Transverse colon (tissue), 4 donors: ENCODE measurements at regions not wholly inside any gene's neighbourhood (a gene's known extent, or its start where the extent isn't known, plus 50 kb on each side); places are given as distances from the start of the nearest gene placed in this dataset.

Experiments used
- DNase-seq: peaks from one replicate; pipeline ENCODE4 v3.0.0-alpha.2; 2019
- H3K27ac ChIP-seq, 4 donors: fragments of 200-600 bp; sonication (generic); 2 replicates each; pipeline ENCODE4 v1.5.1; 2016 to 2018; ENCODE audit warnings: inconsistent platforms in 4 of 4
- H3K27me3 ChIP-seq: fragments of 200-600 bp; sonication (generic); 2 replicates; pipeline ENCODE4 v1.5.1; 2017; ENCODE audit warnings: inconsistent platforms
- H3K36me3 ChIP-seq, 4 donors: fragments of 200-600 bp; sonication (generic); 2 replicates each; pipeline ENCODE4 v1.5.1; 2017 to 2019; ENCODE audit warnings: inconsistent platforms in 4 of 4
- H3K4me1 ChIP-seq, 4 donors: fragments of 200-600 bp; sonication (generic); 2 replicates each; pipeline ENCODE4 v1.5.1; 2017 to 2020; ENCODE audit warnings: inconsistent platforms in 4 of 4
- H3K4me3 ChIP-seq, 4 donors: fragments of 200-600 bp; sonication (generic); 1 replicate in 1 of 4; 2 replicates in 3 of 4; pipeline versions ENCODE4 v1.5.1 to v1.6.1; 2017 to 2019; ENCODE audit warnings: inconsistent platforms in 4 of 4
- H3K9me3 ChIP-seq, 2 donors: fragments of 200-600 bp; sonication (generic); 2 replicates each; pipeline ENCODE4 v1.5.1; 2017 to 2019; ENCODE audit warnings: inconsistent platforms in 2 of 2
- EP300 ChIP-seq: sonication (generic); formaldehyde crosslinking; IDR thresholded peaks from one replicate; pipeline ENCODE4 v1.6.1; 2017; ENCODE audit warnings: antibody characterized with exemption, low read depth
- POLR2A ChIP-seq: fragments of 450-650 bp; IDR thresholded peaks from one replicate; pipeline ENCODE4 v1.6.1; 2016; ENCODE audit warnings: antibody characterized with exemption, mild to moderate bottlenecking, moderate library complexity
- POLR2AphosphoS5 ChIP-seq, 3 donors: sonication (generic); formaldehyde crosslinking; IDR thresholded peaks; one replicate each; pipeline ENCODE4 v1.6.1; 2016; ENCODE audit warnings: antibody characterized with exemption in 3 of 3
- WGBS, 2 donors: methylation state at CpG; one replicate each; pipeline ENCODE4 v1.1.5; 2018; ENCODE audit warnings: low coverage in 1 of 2; 5-methylcytosine and 5-hydroxymethylcytosine counted together
- in situ Hi-C, 4 donors: fragments of 200-750 bp; cut with MboI; loops; one replicate each; pipeline versions ENCODE4 v1.15.0 to v1.15.1; 2017; ENCODE audit warnings: low sequenced_read_pairs in 3 of 4, low pct_ligation_motif_present in 1 of 4, low pct_unique_long_range_greater_than_20kb in 1 of 4
- intact Hi-C: fragments of 100-400 bp; cut with DNase I; formaldehyde crosslinking; loops from one replicate; pipeline ENCODE4 v1.15.1; 2023; ENCODE audit warnings: low total_unique reads
- TF ChIP-seq, protein P1 (sequence below), 5 experiments: fragments of 200-600 bp in 3 of 5; fragments of 450-650 bp in 2 of 5; sonication (generic) in 3 of 5; IDR thresholded peaks; 1 replicate in 2 of 5; 2 replicates in 3 of 5; pipeline ENCODE4 v1.5.1; 2016 to 2017; ENCODE audit warnings: antibody characterized with exemption in 5 of 5, inconsistent platforms in 3 of 5, mild to moderate bottlenecking in 2 of 5, moderate library complexity in 1 of 5

DNA sequence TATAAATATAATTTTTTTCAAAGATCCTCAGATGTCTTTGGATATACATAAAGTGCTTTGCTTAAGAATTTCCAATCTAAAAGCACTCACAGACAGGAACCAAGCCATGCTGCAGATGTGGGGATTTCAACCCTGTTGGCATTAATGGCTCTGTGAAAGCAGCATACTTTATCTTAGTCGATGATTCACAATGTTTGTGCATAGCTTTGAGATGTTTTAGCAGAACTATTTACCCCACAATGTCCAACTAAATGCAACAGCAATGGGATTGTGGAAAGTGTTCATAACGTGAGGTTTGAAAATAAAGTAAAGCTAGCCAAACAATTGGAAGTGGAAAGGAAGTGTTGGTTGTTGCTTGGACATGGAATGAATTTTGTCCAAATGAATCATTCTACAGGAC, 371.4 kb downstream of the SOX2 start:
- Histone ChIP-seq H3K9me3 (no peaks in the 10 kb centered on the region), H3K36me3 (no peaks in the 10 kb centered on the region), H3K27me3 (no peaks in the 10 kb centered on the region), H3K4me3 (no peak overlapping the region), H3K4me1 (no peaks in the 10 kb centered on the region), H3K27ac (no peak overlapping the region)
- WGBS, 2 donors, result 37 to 53% methylated on average over 2 of the region's 2 CpGs
- no peak for DNase-seq
- intact Hi-C loops (no loop called here), in situ Hi-C loops (no loop called here)
- TF ChIP-seq POLR2A (no peak), EP300 (no peak), POLR2AphosphoS5 (IDR thresholded peaks at IDR 0.05) (no peak)
- TF ChIP-seq, protein P1, sequence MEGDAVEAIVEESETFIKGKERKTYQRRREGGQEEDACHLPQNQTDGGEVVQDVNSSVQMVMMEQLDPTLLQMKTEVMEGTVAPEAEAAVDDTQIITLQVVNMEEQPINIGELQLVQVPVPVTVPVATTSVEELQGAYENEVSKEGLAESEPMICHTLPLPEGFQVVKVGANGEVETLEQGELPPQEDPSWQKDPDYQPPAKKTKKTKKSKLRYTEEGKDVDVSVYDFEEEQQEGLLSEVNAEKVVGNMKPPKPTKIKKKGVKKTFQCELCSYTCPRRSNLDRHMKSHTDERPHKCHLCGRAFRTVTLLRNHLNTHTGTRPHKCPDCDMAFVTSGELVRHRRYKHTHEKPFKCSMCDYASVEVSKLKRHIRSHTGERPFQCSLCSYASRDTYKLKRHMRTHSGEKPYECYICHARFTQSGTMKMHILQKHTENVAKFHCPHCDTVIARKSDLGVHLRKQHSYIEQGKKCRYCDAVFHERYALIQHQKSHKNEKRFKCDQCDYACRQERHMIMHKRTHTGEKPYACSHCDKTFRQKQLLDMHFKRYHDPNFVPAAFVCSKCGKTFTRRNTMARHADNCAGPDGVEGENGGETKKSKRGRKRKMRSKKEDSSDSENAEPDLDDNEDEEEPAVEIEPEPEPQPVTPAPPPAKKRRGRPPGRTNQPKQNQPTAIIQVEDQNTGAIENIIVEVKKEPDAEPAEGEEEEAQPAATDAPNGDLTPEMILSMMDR (IDR thresholded peaks at IDR 0.05), result no peak

DNA sequence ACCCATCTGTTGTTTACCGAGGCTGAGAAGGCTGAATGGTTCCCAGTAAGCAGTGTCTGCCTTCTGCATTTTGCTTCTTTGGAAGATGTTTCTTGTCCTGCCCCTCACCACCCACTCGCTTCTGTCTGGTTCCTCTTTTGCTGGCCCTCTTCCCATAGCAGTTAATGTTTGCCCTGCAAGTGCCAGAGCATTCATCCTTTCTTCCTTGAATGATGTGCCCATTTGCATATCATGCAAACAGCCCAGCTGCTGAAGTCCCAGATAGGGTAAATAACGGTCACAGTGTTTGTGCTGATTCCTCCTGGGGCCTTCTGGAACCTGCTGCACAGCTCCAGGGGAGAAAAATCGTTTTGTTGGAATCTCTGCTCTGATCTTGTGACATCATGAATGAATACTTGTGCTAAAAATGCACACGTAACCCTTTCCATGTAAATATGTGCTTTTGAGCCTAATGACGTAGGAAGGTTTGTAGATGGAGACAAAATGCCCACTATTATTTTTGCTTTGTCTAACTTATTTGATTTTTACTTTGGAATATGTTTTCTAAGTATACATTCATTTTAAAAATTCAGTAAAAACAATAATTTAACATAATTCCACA, 381.0 kb downstream of the SOX2 start:
- Histone ChIP-seq H3K36me3 (no peaks in the 10 kb centered on the region), H3K4me1 (no peaks in the 10 kb centered on the region), H3K27me3 (no peaks in the 10 kb centered on the region), H3K4me3 (no peak overlapping the region), H3K27ac (no peak overlapping the region), H3K9me3 (no peaks in the 10 kb centered on the region)
- in situ Hi-C loops (no loop called here), intact Hi-C loops (no loop called here)
- TF ChIP-seq POLR2AphosphoS5 (IDR thresholded peaks at IDR 0.05) (no peak), EP300 (no peak), POLR2A (no peak)
- TF ChIP-seq, protein P1 (IDR thresholded peaks at IDR 0.05), result no peak
- no peak for DNase-seq
- 20 to 30% methylated on average over 5 to 6 of the region's 6 CpGs for WGBS, 2 donors

DNA sequence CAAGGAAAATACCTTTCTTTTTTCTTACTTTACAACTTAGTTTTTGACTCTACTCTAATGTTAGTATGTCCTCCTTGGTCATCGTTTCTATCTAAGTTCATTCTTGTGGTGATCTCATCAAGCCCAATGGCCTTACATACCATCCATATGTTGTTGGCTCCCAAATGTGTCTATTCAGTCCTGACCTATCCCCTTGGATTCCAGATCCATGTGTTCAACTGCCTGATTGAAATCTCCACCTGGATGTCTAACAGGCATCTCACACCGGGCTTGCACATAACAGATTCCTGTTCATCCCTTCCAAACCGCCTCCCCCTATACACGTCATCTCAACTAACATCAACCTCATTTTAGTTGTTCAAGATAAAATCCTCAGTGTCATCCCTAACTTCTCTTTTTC, 382.6 kb downstream of the SOX2 start:
- intact Hi-C loops, result no loop called here

DNA sequence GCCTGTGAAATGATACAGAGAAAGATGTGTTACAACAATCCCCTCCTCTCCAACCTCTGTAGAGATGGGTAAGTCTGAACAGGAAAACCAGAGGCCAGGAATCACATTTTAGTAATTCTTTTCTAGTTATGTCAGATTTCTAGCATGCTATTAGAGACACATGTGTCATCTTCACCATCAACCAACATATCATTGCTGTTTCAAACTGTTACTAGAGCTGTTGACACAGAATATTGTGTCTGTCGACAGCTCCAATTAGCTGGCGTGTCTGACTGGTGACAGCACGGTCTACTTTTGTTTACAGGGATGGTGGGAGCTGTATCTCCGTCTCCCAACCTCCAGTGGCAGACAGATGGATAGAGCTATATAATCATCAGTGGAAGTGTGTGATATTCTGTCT, 393.2 kb downstream of the SOX2 start:
- Histone ChIP-seq H3K27me3 (no peaks in the 10 kb centered on the region), H3K36me3 (no peaks in the 10 kb centered on the region), H3K27ac (no peak overlapping the region), H3K4me1 (no peaks in the 10 kb centered on the region), H3K4me3 (no peak overlapping the region), H3K9me3 (no peaks in the 10 kb centered on the region)
- 0 to 59% methylated on average over 1 to 4 of the region's 4 CpGs for WGBS, 2 donors
- TF ChIP-seq POLR2A (no peak), POLR2AphosphoS5 (IDR thresholded peaks at IDR 0.05) (no peak), EP300 (no peak)
- TF ChIP-seq, protein P1 (IDR thresholded peaks at IDR 0.05), result no peak
- DNase-seq, result no peak
- intact Hi-C loops, result loop anchor here (5.0 kb wide), 1 partner anchor 1187 kb away; no protein-coding TSS in a partner anchor
- in situ Hi-C loops, result no loop called here

More for the DNA sequence above, 382.6 kb downstream of the SOX2 start:
- in situ Hi-C loops, result no loop called here
- H3K36me3 ChIP-seq, result no peaks in the 10 kb centered on the region
- no peaks in the 10 kb centered on the region for H3K9me3 ChIP-seq
- no peak for DNase-seq
- no peak overlapping the region for H3K27ac ChIP-seq
- TF ChIP-seq, protein P1 (IDR thresholded peaks at IDR 0.05), result no peak
- TF ChIP-seq POLR2AphosphoS5 (IDR thresholded peaks at IDR 0.05) (no peak), POLR2A (no peak), EP300 (no peak)
- no peaks in the 10 kb centered on the region for H3K27me3 ChIP-seq
- 91 to 92% methylated on average over 4 of the region's 4 CpGs for WGBS, 2 donors
- no peaks in the 10 kb centered on the region for H3K4me1 ChIP-seq
- H3K4me3 ChIP-seq, result no peak overlapping the region
